ENCODE measurements at regions not wholly inside any gene's neighbourhood (a gene's known extent, or its start where the extent isn't known, plus 50 kb on each side); places are given as distances from the start of the nearest gene placed in this dataset.

- no peak for DNase-seq (ENCODE audit: low spot score)
Observed at GRCh38 chr20:17816804-17817587, 117.2 kb downstream of the BANF2 start.

GRCh38 chr20:17811628-17811965, 111.8 kb downstream of the BANF2 start:
- DNase-seq (ENCODE audit: low spot score), result no peak

- DNase-seq (ENCODE audit: low spot score), result no peak
Observed at GRCh38 chr20:17810847-17811627, 111.3 kb downstream of the BANF2 start.

GRCh38 chr20:17810062-17810631, 110.4 kb downstream of the BANF2 start:
- no peak for DNase-seq (ENCODE audit: low spot score)

GRCh38 chr20:17809362-17810061, 109.7 kb downstream of the BANF2 start:
- DNase-seq (ENCODE audit: low spot score), result no peak

- no peak for DNase-seq (ENCODE audit: low spot score)
Observed at GRCh38 chr20:17808782-17809181, 109.0 kb downstream of the BANF2 start.

- DNase-seq (ENCODE audit: low spot score), result no peak
Observed at GRCh38 chr20:17808357-17808756, 108.6 kb downstream of the BANF2 start.

- no peak for DNase-seq (ENCODE audit: low spot score)
Observed at GRCh38 chr20:17807651-17808050, 107.9 kb downstream of the BANF2 start.

- peak; percentile 50 for DNase-seq (ENCODE audit: low spot score)
Observed at GRCh38 chr20:17806739-17807441, 107.1 kb downstream of the BANF2 start.

GRCh38 chr20:17806107-17806506, 106.3 kb downstream of the BANF2 start:
- no peak for DNase-seq (ENCODE audit: low spot score)

- DNase-seq (ENCODE audit: low spot score), result no peak
Observed at GRCh38 chr20:17803765-17804164, 104.0 kb downstream of the BANF2 start.

GRCh38 chr20:17799575-17800227, 99.9 kb downstream of the BANF2 start:
- DNase-seq (ENCODE audit: low spot score), result no peak

- no peak for DNase-seq (ENCODE audit: low spot score)
Observed at GRCh38 chr20:17798601-17799000, 98.8 kb downstream of the BANF2 start.

- no peak for DNase-seq (ENCODE audit: low spot score)
Observed at GRCh38 chr20:17797579-17797978, 97.8 kb downstream of the BANF2 start.

- no peak for DNase-seq (ENCODE audit: low spot score)
Observed at GRCh38 chr20:17797161-17797560, 97.4 kb downstream of the BANF2 start.

- no peak for DNase-seq (ENCODE audit: low spot score)
Observed at GRCh38 chr20:17796091-17796563, 96.4 kb downstream of the BANF2 start.

GRCh38 chr20:17795501-17796071, 95.8 kb downstream of the BANF2 start:
- DNase-seq (ENCODE audit: low spot score), result no peak

- DNase-seq (ENCODE audit: low spot score), result no peak
Observed at GRCh38 chr20:17795003-17795402, 95.2 kb downstream of the BANF2 start.

- DNase-seq (ENCODE audit: low spot score), result peak; percentile 50
Observed at GRCh38 chr20:17794400-17794799, 94.6 kb downstream of the BANF2 start.

GRCh38 chr20:17793986-17794385, 94.2 kb downstream of the BANF2 start:
- DNase-seq (ENCODE audit: low spot score), result no peak

- DNase-seq (ENCODE audit: low spot score), result no peak
Observed at GRCh38 chr20:17790296-17790695, 90.5 kb downstream of the BANF2 start.

All from Ammon's horn (tissue), 1 donor.